SK-N-SH (cell line): ENCODE measurements at regions not wholly inside any gene's neighbourhood (a gene's known extent, or its start where the extent isn't known, plus 50 kb on each side); places are given as distances from the start of the nearest gene placed in this dataset.

Source experiments
- CTCF ChIA-PET: fragments of 300-600, 350-600 bp; formaldehyde crosslinking; extraction: SDS; loops from one replicate; lab custom pipeline; 2021; lab: Yijun Ruan, JAX
- POLR2A ChIA-PET: fragments of 350-600 bp; sonication (Branson Sonifier 250); formaldehyde crosslinking; extraction: SDS; loops from one replicate; lab custom pipeline; 2020; ENCODE audit warnings: antibody characterized with exemption, inconsistent platforms; lab: Yijun Ruan, JAX
- DNase-seq: peaks from one replicate; pipeline ENCODE4 v3.0.0; 2012
- H2AFZ ChIP-seq: fragments of 200-600 bp; sonication (generic); 2 replicates; pipeline ENCODE4 v1.8.1; 2016; ENCODE audit warnings: antibody characterized with exemption, mild to moderate bottlenecking, low read depth
- H3F3A ChIP-seq: fragments of 200-600 bp; sonication (generic); replicated peaks from 2 replicates; pipeline ENCODE3; 2016; ENCODE audit warnings: antibody characterized with exemption, mild to moderate bottlenecking; ENCODE audit not compliant: insufficient read depth
- H3K27ac ChIP-seq, 2 experiments: fragments of 200-500 bp in 1 of 2; fragments of 200-600 bp in 1 of 2; sonication (Bioruptor generic) in 1 of 2; sonication (generic), shearing (Covaris generic) in 1 of 2; 2 replicates each; pipeline versions ENCODE4 v1.5.1 to v1.6.1; 2014 to 2016; ENCODE audit warnings: low read depth in 2 of 2, inconsistent platforms in 1 of 2, low read length in 1 of 2, mild to moderate bottlenecking in 1 of 2, mixed read lengths in 1 of 2
- H3K27me3 ChIP-seq: fragments of 200-600 bp; sonication (generic), shearing (Covaris generic); 2 replicates; pipeline ENCODE4 v1.6.1; 2016; ENCODE audit warnings: mixed run types; ENCODE audit not compliant: insufficient read depth
- H3K36me3 ChIP-seq, 2 experiments: fragments of 200-500 bp in 1 of 2; fragments of 200-600 bp in 1 of 2; sonication (Bioruptor generic) in 1 of 2; sonication (generic) in 1 of 2; replicated peaks in 1 of 2; 2 replicates each; pipeline versions ENCODE3 to v1.5.1; 2014 to 2016; ENCODE audit warnings: low read length in 1 of 2, mild to moderate bottlenecking in 1 of 2; ENCODE audit not compliant: insufficient read depth in 2 of 2, control insufficient read depth in 1 of 2
- H3K4me1 ChIP-seq, 2 experiments: fragments of 200-500 bp in 1 of 2; fragments of 200-600 bp in 1 of 2; sonication (Bioruptor generic) in 1 of 2; sonication (generic), shearing (Covaris generic) in 1 of 2; 2 replicates each; pipeline versions ENCODE4 v1.5.1 to v1.6.1; 2014 to 2016; ENCODE audit warnings: low read depth in 1 of 2, low read length in 1 of 2, mixed run types in 1 of 2; ENCODE audit not compliant: insufficient read depth in 2 of 2, control insufficient read depth in 1 of 2
- H3K4me2 ChIP-seq: fragments of 200-600 bp; sonication (generic), shearing (Covaris generic); 2 replicates; pipeline ENCODE4 v1.6.1; 2017; ENCODE audit warnings: mixed run types
- H3K4me3 ChIP-seq, 2 experiments: fragments of 200-500 bp in 1 of 2; fragments of 200-600 bp in 1 of 2; sonication (Bioruptor generic) in 1 of 2; sonication (generic), shearing (Covaris generic) in 1 of 2; 2 replicates each; pipeline versions ENCODE4 v1.5.1 to v1.8.1; 2014 to 2016; ENCODE audit warnings: low read depth in 2 of 2, inconsistent platforms in 1 of 2, low read length in 1 of 2, mild to moderate bottlenecking in 1 of 2, mixed read lengths in 1 of 2, moderate library complexity in 1 of 2
- H3K79me2 ChIP-seq: fragments of 200-600 bp; sonication (generic); 2 replicates; pipeline ENCODE4 v1.8.1; 2017; ENCODE audit warnings: mild to moderate bottlenecking; ENCODE audit not compliant: insufficient read depth
- H3K9ac ChIP-seq: fragments of 200-600 bp; sonication (generic); 2 replicates; pipeline ENCODE4 v1.6.1; 2017; ENCODE audit warnings: mixed run types
- H3K9me2 ChIP-seq: fragments of 200-600 bp; sonication (generic); 2 replicates; pipeline ENCODE4 v1.6.1; 2017; ENCODE audit warnings: mixed run types
- H3K9me3 ChIP-seq: fragments of 200-600 bp; sonication (generic); 2 replicates; pipeline ENCODE4 v1.6.1; 2017; ENCODE audit warnings: mixed run types, mild to moderate bottlenecking, moderate library complexity
- H4K20me1 ChIP-seq: fragments of 200-600 bp; sonication (generic); 2 replicates; pipeline ENCODE4 v1.6.1; 2017; ENCODE audit warnings: mild to moderate bottlenecking, mixed run types; ENCODE audit not compliant: insufficient read depth
- CTCF ChIP-seq: fragments of 200-600 bp; sonication (generic); IDR thresholded peaks from 2 replicates; pipeline ENCODE4 v1.6.1; 2017; ENCODE audit warnings: antibody characterized with exemption, mild to moderate bottlenecking, moderate library complexity
- FOSL2 ChIP-seq: IDR thresholded peaks from 2 replicates; pipeline ENCODE4 v1.4.0; 2012; ENCODE audit warnings: low read depth, mild to moderate bottlenecking, moderate library complexity, borderline replicate concordance
- FOXJ3 ChIP-seq: sonication (generic); formaldehyde crosslinking; IDR thresholded peaks from 2 replicates; pipeline ENCODE4 v1.5.1; 2020; ENCODE audit warnings: mild to moderate bottlenecking, missing genetic modification reagents
- FOXM1 ChIP-seq: IDR thresholded peaks from 2 replicates; pipeline ENCODE4 v1.4.0; 2012; ENCODE audit warnings: low read depth, mild to moderate bottlenecking
- GATA2 ChIP-seq: sonication (generic); formaldehyde crosslinking; IDR thresholded peaks from 2 replicates; pipeline ENCODE4 v1.5.0; 2020; ENCODE audit warnings: mild to moderate bottlenecking, missing genetic modification reagents
- MAX ChIP-seq: IDR thresholded peaks from 2 replicates; pipeline ENCODE4 v1.4.0; 2012; ENCODE audit warnings: low read depth
- MEF2A ChIP-seq: IDR thresholded peaks from 2 replicates; pipeline ENCODE4 v1.4.0; 2012; ENCODE audit warnings: low read depth, borderline replicate concordance
- MXI1 ChIP-seq: IDR thresholded peaks from 2 replicates; pipeline ENCODE4 v1.6.1; 2012; ENCODE audit warnings: mild to moderate bottlenecking, low read depth, low read length, improper control_type of control experiment
- NFIC ChIP-seq: IDR thresholded peaks from 2 replicates; pipeline ENCODE4 v1.4.0; 2012; ENCODE audit warnings: borderline replicate concordance
- NRF1 ChIP-seq: IDR thresholded peaks from 2 replicates; pipeline ENCODE4 v1.6.1; 2012; ENCODE audit warnings: low read depth, mild to moderate bottlenecking, low read length
- RAD21 ChIP-seq: IDR thresholded peaks from 2 replicates; pipeline ENCODE4 v1.6.1; 2012; ENCODE audit warnings: mild to moderate bottlenecking, low read length
- RCOR1 ChIP-seq: fragments of 150-350 bp; IDR thresholded peaks from 2 replicates; pipeline ENCODE4 v1.6.1; 2017; ENCODE audit warnings: antibody characterized with exemption, low read length
- SIN3A ChIP-seq: IDR thresholded peaks from 2 replicates; pipeline ENCODE4 v1.6.1; 2012; ENCODE audit warnings: low read depth, mild to moderate bottlenecking, low read length, moderate library complexity, borderline replicate concordance
- SMC3 ChIP-seq: IDR thresholded peaks from 2 replicates; pipeline ENCODE4 v1.6.1; 2012; ENCODE audit warnings: low read depth, low read length, improper control_type of control experiment
- TAF1 ChIP-seq: IDR thresholded peaks from 2 replicates; pipeline ENCODE4 v1.6.1; 2012; ENCODE audit warnings: low read depth, mild to moderate bottlenecking, low read length, moderate library complexity, borderline replicate concordance
- TCF12 ChIP-seq: IDR thresholded peaks from 2 replicates; pipeline ENCODE4 v1.4.0; 2012
- USF2 ChIP-seq: fragments of 150-350 bp; IDR thresholded peaks from 2 replicates; pipeline ENCODE4 v1.6.1; 2017; ENCODE audit warnings: antibody characterized with exemption, low read length, low read depth, borderline replicate concordance
- YY1 ChIP-seq: IDR thresholded peaks from 2 replicates; pipeline ENCODE4 v1.4.0; 2012; ENCODE audit warnings: low read depth, mild to moderate bottlenecking
- ZBTB33 ChIP-seq: IDR thresholded peaks from 2 replicates; pipeline ENCODE4 v1.4.0; 2012; ENCODE audit warnings: low read depth, borderline replicate concordance
- WGBS: methylation state at CpG from one replicate; pipeline ENCODE4 v1.1.6; 2017; ENCODE audit warnings: low lambda C conversion rate; 5-methylcytosine and 5-hydroxymethylcytosine counted together

- H3K27ac ChIP-seq = no peak overlapping the region
- H3K9me3 ChIP-seq = no peaks in the 10 kb centered on the region
- no peaks in the 10 kb centered on the region for H3F3A ChIP-seq
- no peaks in the 10 kb centered on the region for H3K27me3 ChIP-seq
- no peak overlapping the region for H2AFZ ChIP-seq
- no peaks in the 10 kb centered on the region for H3K36me3 ChIP-seq
- no peak overlapping the region for H3K9ac ChIP-seq
- ChIA-PET POLR2A (no interaction called here), CTCF (interaction anchor here (0.7 to 1.8 kb wide), 3 partner anchors 88 to 604 kb away, joined by 3 to 7 read pairs (median 4); no protein-coding TSS in a partner anchor)
- TF ChIP-seq ZBTB33 = no peak
- TF ChIP-seq SMC3 = peak; percentile 23; the same call in 1 of the 2 replicates
- peak; percentile 58 for TF ChIP-seq RAD21
- no peak for TF ChIP-seq FOXM1
- peak; percentile 42 for TF ChIP-seq CTCF
- TF ChIP-seq FOSL2 = no peak
- no peak for TF ChIP-seq MAX
- TF ChIP-seq SIN3A = no peak
- no peaks in the 10 kb centered on the region for H3K4me1 ChIP-seq
- H3K9me2 ChIP-seq = no peaks in the 10 kb centered on the region
- H3K79me2 ChIP-seq = no peaks in the 10 kb centered on the region
- no peak overlapping the region for H3K4me3 ChIP-seq
- H4K20me1 ChIP-seq = no peaks in the 10 kb centered on the region
- DNase-seq = peak; percentile 33
- WGBS = 71% methylated on average over 5 of the region's 5 CpGs
- H3K4me2 ChIP-seq = no peak overlapping the region
Observed at GRCh38 chr5:166961028-166961427, 1330.4 kb upstream of the WWC1 start.

- WGBS = 53% methylated on average over 4 of the region's 4 CpGs
- no peak overlapping the region for H3K4me2 ChIP-seq
- no peak for DNase-seq
- no peak for TF ChIP-seq RAD21
- no peak for TF ChIP-seq MEF2A
- no peak for TF ChIP-seq GATA2 (CRISPR knock-in tag)
- no peak for TF ChIP-seq NRF1
- no peak for TF ChIP-seq YY1
- no peak for TF ChIP-seq ZBTB33
- no peak for TF ChIP-seq RCOR1
- TF ChIP-seq TCF12 = no peak
- TF ChIP-seq FOXJ3 (CRISPR knock-in tag) = no peak
- TF ChIP-seq NFIC = no peak
- TF ChIP-seq MXI1 = no peak
- TF ChIP-seq TAF1 = no peak
- no peak for TF ChIP-seq USF2
- no peaks in the 10 kb centered on the region for H3K79me2 ChIP-seq
- H3F3A ChIP-seq = no peaks in the 10 kb centered on the region
- H2AFZ ChIP-seq = no peak overlapping the region
- no peak overlapping the region for H3K9ac ChIP-seq
- no peak overlapping the region for H3K4me3 ChIP-seq
- H3K36me3 ChIP-seq = no peaks in the 10 kb centered on the region
- no peaks in the 10 kb centered on the region for H3K9me2 ChIP-seq
- CTCF ChIA-PET = interaction anchor here (0.7 to 1.8 kb wide), 6 partner anchors 17 to 879 kb away, joined by 3 to 7 read pairs (median 4); partner anchors contain the start of gene TENM2
- no peaks in the 10 kb centered on the region for H3K27me3 ChIP-seq
- no peaks in the 10 kb centered on the region for H3K4me1 ChIP-seq
- POLR2A ChIA-PET = no interaction called here
- H3K27ac ChIP-seq = no peak overlapping the region
- H3K9me3 ChIP-seq = no peaks in the 10 kb centered on the region
- H4K20me1 ChIP-seq = no peaks in the 10 kb centered on the region
Observed at GRCh38 chr5:166961913-166962312, 1329.5 kb upstream of the WWC1 start.
